HUES48 (cell line): ENCODE measurements at regions not wholly inside any gene's neighbourhood (a gene's known extent, or its start where the extent isn't known, plus 50 kb on each side); places are given as distances from the start of the nearest gene placed in this dataset.
"Not testable (repeated sequence)": the region's sequence is repeated elsewhere in the genome, so short reads cannot be mapped to it uniquely, and the experiment has no call there.

Experiments
- H3K27ac ChIP-seq: one replicate; pipeline ENCODE4 v1.7.0; 2013; ENCODE audit warnings: low read depth, low read length, inconsistent platforms
- H3K27me3 ChIP-seq: 2 replicates; pipeline ENCODE4 v1.6.1; 2013; ENCODE audit warnings: mild to moderate bottlenecking, low read length; ENCODE audit not compliant: control insufficient read depth, insufficient read depth
- H3K36me3 ChIP-seq: 2 replicates; pipeline ENCODE4 v1.6.1; 2013; ENCODE audit warnings: low read length; ENCODE audit not compliant: control insufficient read depth, insufficient read depth
- H3K4me1 ChIP-seq: 2 replicates; pipeline ENCODE4 v1.6.1; 2013; ENCODE audit warnings: mild to moderate bottlenecking, low read length; ENCODE audit not compliant: control insufficient read depth, insufficient read depth
- H3K4me3 ChIP-seq: 2 replicates; pipeline ENCODE4 v1.5.1; 2013; ENCODE audit warnings: mild to moderate bottlenecking, low read depth, low read length
- H3K9ac ChIP-seq: 2 replicates; pipeline ENCODE4 v1.6.1; 2013; ENCODE audit warnings: mild to moderate bottlenecking, low read depth, low read length, moderate library complexity
- H3K9me3 ChIP-seq: 2 replicates; pipeline ENCODE4 v1.6.1; 2013; ENCODE audit warnings: low read length; ENCODE audit not compliant: control insufficient read depth, insufficient read depth

- no peak overlapping the region for H3K27ac ChIP-seq
- H3K27me3 ChIP-seq, result no peaks in the 10 kb centered on the region
- H3K36me3 ChIP-seq, result no peaks in the 10 kb centered on the region
- no peaks in the 10 kb centered on the region for H3K9me3 ChIP-seq
- H3K4me1 ChIP-seq, result peaks cover 16% of the 10 kb centered on the region; the same call in 1 of the 2 replicates
- H3K9ac ChIP-seq, result no peak overlapping the region
- no peak overlapping the region for H3K4me3 ChIP-seq
These were observed 200.2 kb upstream of the MYL2 start for GRCh38 chr12:111120578-111120977.

GRCh38 chr12:111117017-111117416 is 196.6 kb upstream of the MYL2 start:
- no peaks in the 10 kb centered on the region for H3K36me3 ChIP-seq
- no peaks in the 10 kb centered on the region for H3K9me3 ChIP-seq
- H3K27me3 ChIP-seq, result no peaks in the 10 kb centered on the region
- H3K9ac ChIP-seq, result no peak overlapping the region
- no peak overlapping the region for H3K4me3 ChIP-seq
- H3K27ac ChIP-seq, result no peak overlapping the region
- H3K4me1 ChIP-seq, result peaks cover 13% of the 10 kb centered on the region; the same call in 1 of the 2 replicates

- not testable (repeated sequence) for H3K4me1 ChIP-seq, H3K9ac ChIP-seq, H3K36me3 ChIP-seq, H3K27ac ChIP-seq, H3K4me3 ChIP-seq, H3K27me3 ChIP-seq, H3K9me3 ChIP-seq
These were observed 192.9 kb upstream of the MYL2 start for GRCh38 chr12:111113313-111113712.

GRCh38 chr12:111112311-111113098 is 192.1 kb upstream of the MYL2 start:
- H3K9ac ChIP-seq, result no peak overlapping the region
- H3K4me3 ChIP-seq, result no peak overlapping the region
- H3K9me3 ChIP-seq, result no peaks in the 10 kb centered on the region
- H3K36me3 ChIP-seq, result no peaks in the 10 kb centered on the region
- H3K4me1 ChIP-seq, result peaks cover 4% of the 10 kb centered on the region; the same call in 1 of the 2 replicates
- H3K27me3 ChIP-seq, result no peaks in the 10 kb centered on the region
- H3K27ac ChIP-seq, result no peak overlapping the region

- peaks cover 4% of the 10 kb centered on the region; the same call in 1 of the 2 replicates for H3K4me1 ChIP-seq
- H3K9ac ChIP-seq, result no peak overlapping the region
- H3K27me3 ChIP-seq, result no peaks in the 10 kb centered on the region
- no peaks in the 10 kb centered on the region for H3K36me3 ChIP-seq
- H3K9me3 ChIP-seq, result no peaks in the 10 kb centered on the region
- H3K27ac ChIP-seq, result no peak overlapping the region
- H3K4me3 ChIP-seq, result no peak overlapping the region
These were observed 191.3 kb upstream of the MYL2 start for GRCh38 chr12:111111681-111112080.

- peaks cover 4% of the 10 kb centered on the region; the same call in 1 of the 2 replicates for H3K4me1 ChIP-seq
- no peak overlapping the region for H3K27ac ChIP-seq
- no peak overlapping the region for H3K9ac ChIP-seq
- H3K4me3 ChIP-seq, result no peak overlapping the region
- H3K27me3 ChIP-seq, result no peaks in the 10 kb centered on the region
- no peaks in the 10 kb centered on the region for H3K9me3 ChIP-seq
- no peaks in the 10 kb centered on the region for H3K36me3 ChIP-seq
These were observed 190.2 kb upstream of the MYL2 start for GRCh38 chr12:111110556-111110955.

GRCh38 chr12:111108726-111109125 is 188.3 kb upstream of the MYL2 start:
- H3K36me3 ChIP-seq, result no peaks in the 10 kb centered on the region
- H3K9ac ChIP-seq, result no peak overlapping the region
- no peaks in the 10 kb centered on the region for H3K9me3 ChIP-seq
- H3K27me3 ChIP-seq, result no peaks in the 10 kb centered on the region
- no peak overlapping the region for H3K4me3 ChIP-seq
- peaks cover 4% of the 10 kb centered on the region; the same call in 1 of the 2 replicates for H3K4me1 ChIP-seq
- H3K27ac ChIP-seq, result no peak overlapping the region

GRCh38 chr12:111107392-111108178 is 187.2 kb upstream of the MYL2 start:
- H3K36me3 ChIP-seq, result no peaks in the 10 kb centered on the region
- H3K4me1 ChIP-seq, result peaks cover 4% of the 10 kb centered on the region; the same call in 1 of the 2 replicates
- no peaks in the 10 kb centered on the region for H3K27me3 ChIP-seq
- no peak overlapping the region for H3K4me3 ChIP-seq
- H3K27ac ChIP-seq, result no peak overlapping the region
- H3K9ac ChIP-seq, result no peak overlapping the region
- no peaks in the 10 kb centered on the region for H3K9me3 ChIP-seq

- H3K27me3 ChIP-seq, result no peaks in the 10 kb centered on the region
- H3K9ac ChIP-seq, result no peak overlapping the region
- H3K27ac ChIP-seq, result no peak overlapping the region
- H3K4me3 ChIP-seq, result no peak overlapping the region
- no peaks in the 10 kb centered on the region for H3K36me3 ChIP-seq
- H3K4me1 ChIP-seq, result no peaks in the 10 kb centered on the region
- no peaks in the 10 kb centered on the region for H3K9me3 ChIP-seq
These were observed 184.9 kb upstream of the MYL2 start for GRCh38 chr12:111105294-111105693.

- H3K4me3 ChIP-seq, result no peak overlapping the region
- no peaks in the 10 kb centered on the region for H3K36me3 ChIP-seq
- H3K27me3 ChIP-seq, result no peaks in the 10 kb centered on the region
- no peaks in the 10 kb centered on the region for H3K4me1 ChIP-seq
- H3K9me3 ChIP-seq, result no peaks in the 10 kb centered on the region
- no peak overlapping the region for H3K9ac ChIP-seq
- no peak overlapping the region for H3K27ac ChIP-seq
These were observed 183.2 kb upstream of the MYL2 start for GRCh38 chr12:111103583-111103982.

GRCh38 chr12:111102102-111102739 is 181.8 kb upstream of the MYL2 start:
- no peaks in the 10 kb centered on the region for H3K27me3 ChIP-seq
- H3K27ac ChIP-seq, result no peak overlapping the region
- no peaks in the 10 kb centered on the region for H3K9me3 ChIP-seq
- H3K9ac ChIP-seq, result no peak overlapping the region
- no peak overlapping the region for H3K4me3 ChIP-seq
- no peaks in the 10 kb centered on the region for H3K36me3 ChIP-seq
- no peaks in the 10 kb centered on the region for H3K4me1 ChIP-seq
